ENCODE measurements at regions not wholly inside any gene's neighbourhood (a gene's known extent, or its start where the extent isn't known, plus 50 kb on each side); places are given as distances from the start of the nearest gene placed in this dataset.

DNA sequence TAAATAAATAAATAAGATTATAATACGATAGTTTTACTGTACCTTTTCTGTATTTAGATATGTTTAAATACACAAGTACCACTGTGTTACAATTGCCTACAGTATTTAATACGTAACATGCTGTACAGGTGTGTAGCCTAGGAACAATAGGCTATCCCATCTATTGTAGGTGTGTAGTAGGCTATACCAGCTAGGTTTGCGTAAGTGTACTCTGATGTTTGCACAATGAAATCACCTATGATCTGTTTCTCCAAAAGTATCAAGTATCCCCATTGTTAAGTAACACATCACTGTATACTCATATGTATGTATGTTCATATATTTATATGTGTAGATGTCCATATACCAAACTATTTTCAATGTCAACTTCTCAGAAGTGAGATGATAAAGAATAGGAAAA, 118.2 kb upstream of the RND3 start:
- TF ChIP-seq, protein P1, sequence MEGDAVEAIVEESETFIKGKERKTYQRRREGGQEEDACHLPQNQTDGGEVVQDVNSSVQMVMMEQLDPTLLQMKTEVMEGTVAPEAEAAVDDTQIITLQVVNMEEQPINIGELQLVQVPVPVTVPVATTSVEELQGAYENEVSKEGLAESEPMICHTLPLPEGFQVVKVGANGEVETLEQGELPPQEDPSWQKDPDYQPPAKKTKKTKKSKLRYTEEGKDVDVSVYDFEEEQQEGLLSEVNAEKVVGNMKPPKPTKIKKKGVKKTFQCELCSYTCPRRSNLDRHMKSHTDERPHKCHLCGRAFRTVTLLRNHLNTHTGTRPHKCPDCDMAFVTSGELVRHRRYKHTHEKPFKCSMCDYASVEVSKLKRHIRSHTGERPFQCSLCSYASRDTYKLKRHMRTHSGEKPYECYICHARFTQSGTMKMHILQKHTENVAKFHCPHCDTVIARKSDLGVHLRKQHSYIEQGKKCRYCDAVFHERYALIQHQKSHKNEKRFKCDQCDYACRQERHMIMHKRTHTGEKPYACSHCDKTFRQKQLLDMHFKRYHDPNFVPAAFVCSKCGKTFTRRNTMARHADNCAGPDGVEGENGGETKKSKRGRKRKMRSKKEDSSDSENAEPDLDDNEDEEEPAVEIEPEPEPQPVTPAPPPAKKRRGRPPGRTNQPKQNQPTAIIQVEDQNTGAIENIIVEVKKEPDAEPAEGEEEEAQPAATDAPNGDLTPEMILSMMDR (conservative IDR thresholded peaks at IDR 0.05; ENCODE audit: low read depth in 2 of 2) = no peak
- no peak for TF ChIP-seq EZH2 (IDR thresholded peaks at IDR 0.05; ENCODE audit: low read depth, unreplicated experiment)
- no peak for TF ChIP-seq EZH2phosphoT487 (IDR thresholded peaks at IDR 0.05; ENCODE audit: unreplicated experiment)
- no peak for TF ChIP-seq ZNF331 (CRISPR knock-in tag; IDR thresholded peaks at IDR 0.05; ENCODE audit: low read depth)
- TF ChIP-seq, protein P2, sequence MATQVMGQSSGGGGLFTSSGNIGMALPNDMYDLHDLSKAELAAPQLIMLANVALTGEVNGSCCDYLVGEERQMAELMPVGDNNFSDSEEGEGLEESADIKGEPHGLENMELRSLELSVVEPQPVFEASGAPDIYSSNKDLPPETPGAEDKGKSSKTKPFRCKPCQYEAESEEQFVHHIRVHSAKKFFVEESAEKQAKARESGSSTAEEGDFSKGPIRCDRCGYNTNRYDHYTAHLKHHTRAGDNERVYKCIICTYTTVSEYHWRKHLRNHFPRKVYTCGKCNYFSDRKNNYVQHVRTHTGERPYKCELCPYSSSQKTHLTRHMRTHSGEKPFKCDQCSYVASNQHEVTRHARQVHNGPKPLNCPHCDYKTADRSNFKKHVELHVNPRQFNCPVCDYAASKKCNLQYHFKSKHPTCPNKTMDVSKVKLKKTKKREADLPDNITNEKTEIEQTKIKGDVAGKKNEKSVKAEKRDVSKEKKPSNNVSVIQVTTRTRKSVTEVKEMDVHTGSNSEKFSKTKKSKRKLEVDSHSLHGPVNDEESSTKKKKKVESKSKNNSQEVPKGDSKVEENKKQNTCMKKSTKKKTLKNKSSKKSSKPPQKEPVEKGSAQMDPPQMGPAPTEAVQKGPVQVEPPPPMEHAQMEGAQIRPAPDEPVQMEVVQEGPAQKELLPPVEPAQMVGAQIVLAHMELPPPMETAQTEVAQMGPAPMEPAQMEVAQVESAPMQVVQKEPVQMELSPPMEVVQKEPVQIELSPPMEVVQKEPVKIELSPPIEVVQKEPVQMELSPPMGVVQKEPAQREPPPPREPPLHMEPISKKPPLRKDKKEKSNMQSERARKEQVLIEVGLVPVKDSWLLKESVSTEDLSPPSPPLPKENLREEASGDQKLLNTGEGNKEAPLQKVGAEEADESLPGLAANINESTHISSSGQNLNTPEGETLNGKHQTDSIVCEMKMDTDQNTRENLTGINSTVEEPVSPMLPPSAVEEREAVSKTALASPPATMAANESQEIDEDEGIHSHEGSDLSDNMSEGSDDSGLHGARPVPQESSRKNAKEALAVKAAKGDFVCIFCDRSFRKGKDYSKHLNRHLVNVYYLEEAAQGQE (IDR thresholded peaks at IDR 0.05; ENCODE audit: unreplicated experiment) = no peak
- no peak for TF ChIP-seq POLR2AphosphoS5 (IDR thresholded peaks at IDR 0.05; ENCODE audit: low read depth)
- no peak for TF ChIP-seq CREB1 (CRISPR knock-in tag; IDR thresholded peaks at IDR 0.05; ENCODE audit: low read depth)
- TF ChIP-seq, protein P3, sequence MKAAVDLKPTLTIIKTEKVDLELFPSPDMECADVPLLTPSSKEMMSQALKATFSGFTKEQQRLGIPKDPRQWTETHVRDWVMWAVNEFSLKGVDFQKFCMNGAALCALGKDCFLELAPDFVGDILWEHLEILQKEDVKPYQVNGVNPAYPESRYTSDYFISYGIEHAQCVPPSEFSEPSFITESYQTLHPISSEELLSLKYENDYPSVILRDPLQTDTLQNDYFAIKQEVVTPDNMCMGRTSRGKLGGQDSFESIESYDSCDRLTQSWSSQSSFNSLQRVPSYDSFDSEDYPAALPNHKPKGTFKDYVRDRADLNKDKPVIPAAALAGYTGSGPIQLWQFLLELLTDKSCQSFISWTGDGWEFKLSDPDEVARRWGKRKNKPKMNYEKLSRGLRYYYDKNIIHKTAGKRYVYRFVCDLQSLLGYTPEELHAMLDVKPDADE (IDR thresholded peaks at IDR 0.05) = no peak
- TF ChIP-seq ZNF114 (CRISPR knock-in tag; IDR thresholded peaks at IDR 0.05) = no peak
- no peak for TF ChIP-seq JUNB (IDR thresholded peaks at IDR 0.05; ENCODE audit: unreplicated experiment)
- no peak for TF ChIP-seq STAT1 (IDR thresholded peaks at IDR 0.05; ENCODE audit: unreplicated experiment)
- TF ChIP-seq NANOG (IDR thresholded peaks at IDR 0.05; ENCODE audit: borderline replicate concordance) = no peak
- TF ChIP-seq, protein P4, sequence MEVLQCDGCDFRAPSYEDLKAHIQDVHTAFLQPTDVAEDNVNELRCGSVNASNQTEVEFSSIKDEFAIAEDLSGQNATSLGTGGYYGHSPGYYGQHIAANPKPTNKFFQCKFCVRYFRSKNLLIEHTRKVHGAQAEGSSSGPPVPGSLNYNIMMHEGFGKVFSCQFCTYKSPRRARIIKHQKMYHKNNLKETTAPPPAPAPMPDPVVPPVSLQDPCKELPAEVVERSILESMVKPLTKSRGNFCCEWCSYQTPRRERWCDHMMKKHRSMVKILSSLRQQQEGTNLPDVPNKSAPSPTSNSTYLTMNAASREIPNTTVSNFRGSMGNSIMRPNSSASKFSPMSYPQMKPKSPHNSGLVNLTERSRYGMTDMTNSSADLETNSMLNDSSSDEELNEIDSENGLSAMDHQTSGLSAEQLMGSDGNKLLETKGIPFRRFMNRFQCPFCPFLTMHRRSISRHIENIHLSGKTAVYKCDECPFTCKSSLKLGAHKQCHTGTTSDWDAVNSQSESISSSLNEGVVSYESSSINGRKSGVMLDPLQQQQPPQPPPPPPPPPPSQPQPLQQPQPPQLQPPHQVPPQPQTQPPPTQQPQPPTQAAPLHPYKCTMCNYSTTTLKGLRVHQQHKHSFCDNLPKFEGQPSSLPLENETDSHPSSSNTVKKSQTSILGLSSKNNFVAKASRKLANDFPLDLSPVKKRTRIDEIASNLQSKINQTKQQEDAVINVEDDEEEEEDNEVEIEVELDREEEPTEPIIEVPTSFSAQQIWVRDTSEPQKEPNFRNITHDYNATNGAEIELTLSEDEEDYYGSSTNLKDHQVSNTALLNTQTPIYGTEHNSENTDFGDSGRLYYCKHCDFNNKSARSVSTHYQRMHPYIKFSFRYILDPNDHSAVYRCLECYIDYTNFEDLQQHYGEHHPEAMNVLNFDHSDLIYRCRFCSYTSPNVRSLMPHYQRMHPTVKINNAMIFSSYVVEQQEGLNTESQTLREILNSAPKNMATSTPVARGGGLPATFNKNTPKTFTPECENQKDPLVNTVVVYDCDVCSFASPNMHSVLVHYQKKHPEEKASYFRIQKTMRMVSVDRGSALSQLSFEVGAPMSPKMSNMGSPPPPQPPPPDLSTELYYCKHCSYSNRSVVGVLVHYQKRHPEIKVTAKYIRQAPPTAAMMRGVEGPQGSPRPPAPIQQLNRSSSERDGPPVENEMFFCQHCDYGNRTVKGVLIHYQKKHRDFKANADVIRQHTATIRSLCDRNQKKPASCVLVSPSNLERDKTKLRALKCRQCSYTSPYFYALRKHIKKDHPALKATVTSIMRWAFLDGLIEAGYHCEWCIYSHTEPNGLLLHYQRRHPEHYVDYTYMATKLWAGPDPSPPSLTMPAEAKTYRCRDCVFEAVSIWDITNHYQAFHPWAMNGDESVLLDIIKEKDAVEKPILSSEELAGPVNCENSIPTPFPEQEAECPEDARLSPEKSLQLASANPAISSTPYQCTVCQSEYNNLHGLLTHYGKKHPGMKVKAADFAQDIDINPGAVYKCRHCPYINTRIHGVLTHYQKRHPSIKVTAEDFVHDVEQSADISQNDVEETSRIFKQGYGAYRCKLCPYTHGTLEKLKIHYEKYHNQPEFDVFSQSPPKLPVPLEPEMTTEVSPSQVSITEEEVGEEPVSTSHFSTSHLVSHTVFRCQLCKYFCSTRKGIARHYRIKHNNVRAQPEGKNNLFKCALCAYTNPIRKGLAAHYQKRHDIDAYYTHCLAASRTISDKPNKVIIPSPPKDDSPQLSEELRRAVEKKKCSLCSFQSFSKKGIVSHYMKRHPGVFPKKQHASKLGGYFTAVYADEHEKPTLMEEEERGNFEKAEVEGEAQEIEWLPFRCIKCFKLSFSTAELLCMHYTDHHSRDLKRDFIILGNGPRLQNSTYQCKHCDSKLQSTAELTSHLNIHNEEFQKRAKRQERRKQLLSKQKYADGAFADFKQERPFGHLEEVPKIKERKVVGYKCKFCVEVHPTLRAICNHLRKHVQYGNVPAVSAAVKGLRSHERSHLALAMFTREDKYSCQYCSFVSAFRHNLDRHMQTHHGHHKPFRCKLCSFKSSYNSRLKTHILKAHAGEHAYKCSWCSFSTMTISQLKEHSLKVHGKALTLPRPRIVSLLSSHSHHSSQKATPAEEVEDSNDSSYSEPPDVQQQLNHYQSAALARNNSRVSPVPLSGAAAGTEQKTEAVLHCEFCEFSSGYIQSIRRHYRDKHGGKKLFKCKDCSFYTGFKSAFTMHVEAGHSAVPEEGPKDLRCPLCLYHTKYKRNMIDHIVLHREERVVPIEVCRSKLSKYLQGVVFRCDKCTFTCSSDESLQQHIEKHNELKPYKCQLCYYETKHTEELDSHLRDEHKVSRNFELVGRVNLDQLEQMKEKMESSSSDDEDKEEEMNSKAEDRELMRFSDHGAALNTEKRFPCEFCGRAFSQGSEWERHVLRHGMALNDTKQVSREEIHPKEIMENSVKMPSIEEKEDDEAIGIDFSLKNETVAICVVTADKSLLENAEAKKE (CRISPR knock-in tag; IDR thresholded peaks at IDR 0.05) = no peak

Data from GM23338 (cell line).